HG03103 (cell line): ENCODE measurements at regions not wholly inside any gene's neighbourhood (a gene's known extent, or its start where the extent isn't known, plus 50 kb on each side); places are given as distances from the start of the nearest gene placed in this dataset.
A peak's percentile ranks its signal among the peaks of the same experiment; 100 is the strongest.

Experiments
- ATAC-seq: cut with Tn5 transposase; IDR thresholded peaks from one replicate; pipeline ENCODE4 v1.9.1; 2021; ENCODE audit warnings: low read depth; ENCODE audit not compliant: unreplicated experiment

DNA sequence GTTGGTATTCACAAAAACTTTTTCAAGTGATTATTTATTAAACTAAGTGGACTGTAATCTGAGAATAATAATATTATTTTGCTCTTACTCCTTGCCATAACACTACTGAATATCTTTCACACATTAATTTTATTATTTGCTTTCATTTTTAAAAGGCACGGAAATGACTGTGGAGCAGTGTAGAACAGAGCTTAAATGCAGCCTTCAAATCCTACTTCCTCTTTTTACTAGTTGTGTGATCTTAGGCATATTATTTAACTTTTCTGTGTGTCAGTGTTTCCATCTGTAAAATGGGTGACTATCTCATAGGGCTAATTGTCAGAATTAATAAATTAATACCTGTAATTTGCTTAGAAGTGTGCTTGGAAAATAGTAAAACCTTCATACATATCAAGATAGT, 55.5 kb upstream of the SLC8A1 start:
- ATAC-seq = peak; percentile 88

DNA sequence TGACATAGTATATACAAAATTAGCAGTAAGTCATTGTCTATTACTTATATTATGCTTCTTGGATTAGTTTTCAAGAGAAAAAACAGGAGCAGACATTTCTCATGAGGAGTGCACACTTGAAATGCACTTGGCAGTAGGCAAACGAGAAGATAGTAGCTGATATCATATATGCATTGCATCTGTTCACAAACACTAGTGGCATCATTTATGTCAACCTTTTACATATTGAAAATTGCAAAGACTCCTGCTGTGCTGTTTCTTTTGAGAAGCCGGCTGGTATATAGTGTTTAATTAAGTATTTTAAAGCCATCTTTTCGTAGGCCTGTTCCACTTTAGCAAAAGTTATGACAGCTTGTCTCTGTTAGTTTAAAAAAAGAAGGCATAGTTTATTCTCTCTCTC, 58.4 kb upstream of the SLC8A1 start:
- ATAC-seq = no peak

DNA sequence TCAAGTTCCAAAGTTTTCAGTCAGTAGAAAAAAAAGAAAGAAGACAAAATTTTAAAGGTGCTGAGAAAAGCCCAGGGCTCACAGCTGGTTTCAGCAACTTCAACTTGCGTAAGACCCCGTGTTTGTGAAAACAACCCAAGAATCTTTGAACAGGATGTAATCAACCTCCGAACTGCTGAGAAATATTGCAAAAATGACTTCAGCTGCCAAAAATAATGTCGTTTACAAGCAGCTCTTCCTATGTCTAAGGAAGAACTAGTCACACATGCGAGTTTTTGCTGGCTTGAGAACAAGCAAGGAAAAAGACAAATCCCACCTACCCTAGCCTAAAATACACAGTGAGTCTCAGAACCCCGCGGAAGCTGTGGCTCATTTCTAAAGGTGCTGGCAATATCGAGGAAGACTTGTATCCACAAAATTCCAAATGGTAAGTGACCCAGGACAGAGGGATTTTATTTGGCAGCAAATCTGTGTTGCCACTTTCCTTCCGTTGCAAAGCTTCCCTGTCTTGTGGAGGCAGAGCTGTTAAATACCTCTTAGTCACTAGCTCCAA, 59.8 kb upstream of the SLC8A1 start:
- ATAC-seq = no peak

DNA sequence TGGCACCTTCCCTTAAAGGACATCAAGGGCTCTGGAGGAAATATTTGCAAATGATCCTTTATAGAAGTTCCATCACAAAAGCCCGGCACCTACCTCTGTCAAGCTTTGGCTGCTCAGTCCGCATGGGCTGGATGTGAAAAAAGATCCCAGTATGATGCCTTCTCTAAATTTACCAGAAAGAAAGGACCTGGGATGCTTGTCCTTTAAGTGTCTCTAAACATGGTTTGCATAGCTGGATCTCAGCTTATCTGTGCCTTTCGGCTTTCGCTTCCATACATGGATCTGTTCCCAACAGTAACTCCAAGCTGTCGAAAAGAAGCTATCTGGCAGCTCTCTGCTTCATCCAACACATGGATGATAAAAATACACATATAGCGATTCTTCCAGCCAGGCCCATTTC, 60.4 kb upstream of the SLC8A1 start:
- no peak for ATAC-seq

DNA sequence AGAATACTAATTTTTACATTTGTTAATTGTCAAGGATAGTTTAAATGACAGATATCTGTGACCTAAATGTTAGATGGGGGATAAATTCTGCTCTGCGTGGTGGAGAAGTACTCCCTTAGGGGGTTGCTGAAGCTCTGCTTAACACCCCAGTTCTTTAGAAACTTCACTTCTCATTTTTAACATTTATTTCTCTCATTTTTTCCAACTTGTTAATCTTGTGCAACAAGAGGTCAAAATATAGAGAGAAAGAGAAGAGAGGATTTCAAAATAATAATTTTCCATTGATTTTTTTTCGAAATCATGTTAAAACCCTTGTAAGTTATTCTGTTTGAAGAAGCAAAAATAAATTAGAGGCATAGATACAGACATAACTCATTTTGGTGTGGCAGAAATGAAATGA, 61.3 kb upstream of the SLC8A1 start:
- no peak for ATAC-seq

DNA sequence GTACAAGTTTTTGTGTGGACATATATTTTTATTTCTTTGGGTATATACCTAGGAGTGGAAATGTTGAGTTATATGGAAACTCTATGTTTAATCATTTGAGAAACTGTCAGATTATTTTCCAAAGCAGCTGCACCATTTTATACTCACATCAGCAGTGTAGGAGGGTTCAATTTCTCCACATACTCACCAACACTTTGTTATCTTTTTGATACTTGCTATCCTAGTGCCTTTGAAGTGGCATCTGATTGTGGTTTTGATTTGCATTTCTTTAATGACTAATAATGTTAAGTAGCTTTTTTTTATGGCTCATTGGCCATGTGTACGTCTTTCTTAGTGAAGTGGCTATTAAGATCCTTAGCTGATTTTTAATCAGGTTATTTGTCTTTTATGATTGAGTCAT, 64.7 kb upstream of the SLC8A1 start:
- no peak for ATAC-seq

DNA sequence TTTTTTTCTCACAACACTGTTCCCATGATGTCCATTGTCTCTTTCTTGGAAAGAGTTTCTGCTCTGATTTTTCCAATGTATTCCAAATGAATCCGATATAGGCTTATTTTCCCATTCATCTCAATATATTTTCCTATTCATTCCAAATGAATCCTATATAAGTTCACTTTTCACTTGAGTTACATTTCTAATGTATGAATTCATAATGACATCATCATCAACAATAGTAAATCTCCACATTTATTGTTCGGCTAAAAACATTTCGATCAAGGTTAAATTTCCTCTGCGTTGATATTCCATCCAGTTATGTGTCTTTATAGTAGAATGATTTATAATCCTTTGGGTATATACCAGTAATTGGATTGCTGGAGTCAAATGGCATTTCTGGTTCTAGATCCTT, 76.7 kb upstream of the SLC8A1 start:
- ATAC-seq = no peak

DNA sequence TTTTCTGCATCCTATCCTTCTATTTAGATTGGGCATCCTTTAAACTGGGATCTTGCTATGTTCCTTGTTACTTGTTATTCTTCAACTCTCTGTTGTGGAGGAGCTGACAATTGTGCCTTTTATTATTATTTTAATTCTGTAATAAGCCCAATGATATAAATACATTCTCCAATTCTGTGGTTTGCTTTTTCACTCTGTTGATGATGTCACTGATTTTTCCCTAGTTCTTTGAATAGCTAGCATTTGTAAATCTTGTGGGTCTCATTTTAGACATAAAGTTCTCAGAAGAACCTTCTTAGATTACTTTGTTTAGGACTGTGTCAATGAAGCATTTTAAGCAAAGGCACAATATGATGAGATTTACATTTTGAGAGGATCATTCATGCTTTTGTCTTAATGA, 79.5 kb upstream of the SLC8A1 start:
- ATAC-seq = no peak

DNA sequence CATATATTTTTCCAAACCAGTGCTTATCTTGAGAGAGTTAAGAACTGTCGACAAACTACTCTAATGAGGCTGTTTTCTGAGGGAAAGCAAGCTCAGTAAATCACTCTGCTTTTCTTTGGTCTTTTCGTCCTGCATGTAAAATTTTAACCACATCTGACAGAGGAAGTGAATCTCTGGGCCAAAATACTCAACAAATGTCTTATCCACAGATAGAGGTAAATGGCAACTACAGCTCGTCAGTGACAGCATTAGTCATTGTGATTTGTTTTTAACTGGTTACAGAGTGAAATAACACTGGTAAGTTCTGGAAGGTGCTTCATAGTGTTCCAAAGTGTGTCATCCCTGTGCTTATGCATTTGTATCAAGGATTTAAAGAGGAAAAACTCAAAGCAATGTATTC, 82.6 kb upstream of the SLC8A1 start:
- no peak for ATAC-seq

DNA sequence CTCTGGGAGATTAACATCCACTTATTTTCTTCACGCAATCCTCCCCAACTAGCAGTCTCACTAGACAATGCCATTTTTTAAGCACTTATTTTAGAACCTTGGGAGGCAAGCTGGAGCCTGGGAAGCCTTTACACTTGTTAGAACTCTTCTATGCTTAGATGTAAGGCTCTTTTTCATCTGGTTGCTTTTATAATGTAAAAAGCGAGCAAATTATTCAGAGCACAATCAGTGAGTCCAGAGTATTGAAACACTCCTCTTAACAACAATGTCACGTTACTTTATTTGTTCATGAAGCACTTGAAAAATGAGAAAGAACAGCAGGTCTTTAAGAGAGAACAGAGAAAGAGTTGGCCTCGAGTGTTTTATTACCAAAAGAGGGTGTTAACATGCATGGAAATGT, 84.1 kb upstream of the SLC8A1 start:
- no peak for ATAC-seq

DNA sequence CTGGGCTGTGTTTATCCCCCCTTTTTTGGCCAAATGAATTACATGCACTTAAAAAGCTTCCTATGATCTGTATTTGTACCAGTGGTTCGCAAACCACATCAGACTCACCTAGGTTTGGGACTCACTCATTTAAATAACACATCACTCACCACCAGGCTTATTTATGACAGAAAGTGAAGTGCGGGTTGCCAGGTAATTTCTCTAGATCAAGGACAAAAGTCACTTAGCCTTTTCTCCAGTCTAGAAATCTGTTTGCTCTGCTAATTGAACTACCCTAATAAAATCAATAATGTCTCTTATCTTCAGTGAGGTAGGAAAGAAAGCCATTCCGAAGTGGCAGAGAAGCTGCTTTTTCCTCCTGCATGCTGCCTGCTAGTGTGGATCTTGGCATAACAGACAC, 88.1 kb upstream of the SLC8A1 start:
- ATAC-seq = no peak

DNA sequence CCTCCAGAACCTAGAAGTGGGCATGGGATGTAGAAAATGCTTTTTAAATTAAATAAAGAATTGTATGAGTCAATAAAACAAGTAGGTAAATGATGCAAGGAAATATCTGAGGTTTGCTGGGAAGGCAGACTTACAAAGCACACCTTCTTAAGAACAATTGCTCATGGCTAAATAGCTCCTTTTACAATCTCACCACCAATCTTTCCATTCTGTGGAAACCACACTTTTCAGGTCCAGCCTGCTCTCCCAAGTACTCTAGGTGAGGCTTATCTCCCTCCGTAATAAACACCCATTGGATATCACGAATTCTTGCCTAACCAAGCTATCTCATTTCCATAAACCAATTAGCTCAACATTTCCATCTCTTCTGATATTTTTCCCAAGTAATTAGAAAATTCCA, 91.5 kb upstream of the SLC8A1 start:
- no peak for ATAC-seq

DNA sequence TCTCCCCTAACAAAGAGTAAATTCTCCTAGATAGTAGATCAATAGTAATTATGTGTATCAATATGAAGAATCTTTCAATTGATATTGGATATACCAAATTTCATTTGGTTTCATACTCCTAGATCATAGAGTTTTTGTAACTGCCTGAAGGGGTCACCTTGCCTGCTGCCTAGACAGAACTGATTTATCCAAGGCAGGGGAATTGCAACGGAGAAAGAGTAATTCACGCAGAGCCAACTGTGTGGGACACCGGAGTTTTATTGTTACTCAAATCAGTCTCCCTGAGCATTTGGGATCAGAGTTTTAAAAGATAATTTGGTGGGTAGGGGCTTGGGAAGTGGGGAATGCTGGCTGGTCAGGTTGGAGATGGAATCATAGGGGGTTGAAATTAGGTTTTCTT, 92.2 kb upstream of the SLC8A1 start:
- no peak for ATAC-seq

DNA sequence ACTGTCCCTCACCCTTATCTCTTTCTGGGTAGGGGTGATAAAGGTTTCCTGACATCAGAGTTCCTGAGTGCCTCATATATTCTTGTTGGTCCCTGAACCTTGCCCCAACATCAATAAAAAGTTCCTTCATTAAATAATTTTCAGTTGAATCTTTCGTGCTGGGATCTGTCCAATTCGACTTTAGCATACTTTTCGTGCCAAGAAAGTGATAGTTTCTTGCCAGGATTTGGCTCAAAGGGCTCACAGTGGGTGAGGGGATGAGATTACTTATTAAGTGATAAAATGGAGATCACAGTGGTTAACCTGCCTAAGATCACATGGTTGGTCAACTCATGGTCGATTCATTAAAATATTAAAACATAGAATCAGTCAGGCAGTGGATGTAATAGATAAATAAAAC, 93.8 kb upstream of the SLC8A1 start:
- no peak for ATAC-seq

DNA sequence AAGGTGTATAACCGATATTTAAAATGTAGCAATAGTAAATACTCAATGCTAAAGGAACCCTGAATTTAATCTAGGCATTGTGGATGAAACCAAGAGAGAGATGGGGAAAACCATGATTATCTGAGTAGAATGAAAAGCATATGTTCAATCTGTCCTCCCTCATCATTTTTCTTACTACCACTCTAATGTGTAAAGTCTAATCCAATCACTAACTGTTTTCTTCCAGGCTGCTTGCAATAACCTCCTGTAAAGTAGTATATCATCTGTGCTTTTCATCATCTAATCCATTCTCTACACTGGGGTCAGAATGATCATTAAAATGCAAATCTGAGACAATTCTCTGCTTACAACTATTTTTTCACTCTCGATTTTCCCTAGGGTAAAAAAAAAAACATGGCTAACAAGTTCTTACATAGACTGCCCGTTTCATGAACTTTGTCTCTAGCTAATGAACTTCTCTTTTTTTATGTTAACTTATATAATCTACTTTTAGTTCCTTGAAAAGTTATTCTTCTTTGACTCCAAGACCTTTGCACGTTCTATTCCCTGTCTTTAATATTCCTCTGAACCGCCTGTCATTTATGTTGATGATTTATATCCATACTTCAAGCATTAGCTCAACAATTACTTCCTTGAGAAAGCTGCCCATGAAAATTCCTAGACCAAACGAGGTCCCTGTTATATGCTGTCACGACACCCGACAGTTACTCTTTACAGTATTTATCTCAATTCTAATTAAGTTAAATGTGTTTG, 94.7 kb upstream of the SLC8A1 start:
- ATAC-seq = no peak

DNA sequence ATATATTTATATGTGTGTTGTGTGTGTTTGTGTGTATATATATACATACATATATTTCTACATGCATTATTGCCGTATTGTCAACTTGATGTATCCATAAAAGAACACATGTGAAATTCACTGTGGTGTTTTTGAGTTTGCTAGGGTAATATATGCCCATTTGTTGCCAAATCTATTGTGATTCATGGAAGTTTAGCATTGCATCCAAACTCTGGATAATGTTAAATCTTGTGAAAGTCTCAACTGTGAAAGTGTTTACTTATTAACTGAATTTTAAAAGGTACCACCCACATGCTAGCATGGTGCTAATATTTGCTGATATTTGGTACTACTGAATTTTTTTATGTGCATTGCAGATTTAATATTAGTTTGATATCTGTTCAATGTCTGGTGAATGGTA, 96.6 kb upstream of the SLC8A1 start:
- no peak for ATAC-seq

DNA sequence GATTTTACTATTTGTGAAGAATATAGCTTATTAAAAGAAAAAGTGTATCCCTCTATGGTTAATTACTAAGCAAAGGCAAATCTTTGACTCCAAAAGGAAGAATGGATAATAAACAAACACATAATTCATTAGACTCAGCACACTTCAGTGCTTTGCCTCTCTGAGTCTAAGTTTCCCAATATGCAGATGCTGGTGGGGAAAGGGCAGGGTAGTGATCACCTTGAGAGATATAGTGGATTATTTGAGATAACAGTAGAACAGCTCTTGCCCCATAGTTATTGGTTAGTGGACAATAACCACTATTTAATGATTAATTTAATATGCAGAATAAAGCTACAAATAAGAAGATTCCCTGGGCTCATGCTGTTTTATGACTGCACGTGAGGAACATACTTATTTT, 98.2 kb upstream of the SLC8A1 start:
- ATAC-seq = no peak

DNA sequence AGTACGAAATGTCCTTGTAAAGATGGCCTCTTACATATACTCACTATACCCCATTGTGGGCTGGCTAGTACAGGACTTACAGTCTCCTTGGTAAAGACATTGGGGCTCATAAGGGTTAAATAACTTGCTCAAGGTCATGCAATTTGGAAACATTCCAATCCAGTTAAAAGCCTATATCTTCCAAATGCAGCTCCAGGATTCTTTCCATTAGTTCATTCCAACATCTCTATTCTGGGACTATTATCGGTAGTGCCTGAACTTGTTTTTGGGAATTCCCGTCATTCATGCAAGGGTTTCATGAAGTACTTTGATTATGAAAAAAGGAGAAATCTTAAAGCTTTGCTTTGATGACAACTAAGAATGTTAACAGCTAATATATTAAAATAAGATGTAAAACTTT, 99.2 kb upstream of the SLC8A1 start:
- ATAC-seq = no peak

DNA sequence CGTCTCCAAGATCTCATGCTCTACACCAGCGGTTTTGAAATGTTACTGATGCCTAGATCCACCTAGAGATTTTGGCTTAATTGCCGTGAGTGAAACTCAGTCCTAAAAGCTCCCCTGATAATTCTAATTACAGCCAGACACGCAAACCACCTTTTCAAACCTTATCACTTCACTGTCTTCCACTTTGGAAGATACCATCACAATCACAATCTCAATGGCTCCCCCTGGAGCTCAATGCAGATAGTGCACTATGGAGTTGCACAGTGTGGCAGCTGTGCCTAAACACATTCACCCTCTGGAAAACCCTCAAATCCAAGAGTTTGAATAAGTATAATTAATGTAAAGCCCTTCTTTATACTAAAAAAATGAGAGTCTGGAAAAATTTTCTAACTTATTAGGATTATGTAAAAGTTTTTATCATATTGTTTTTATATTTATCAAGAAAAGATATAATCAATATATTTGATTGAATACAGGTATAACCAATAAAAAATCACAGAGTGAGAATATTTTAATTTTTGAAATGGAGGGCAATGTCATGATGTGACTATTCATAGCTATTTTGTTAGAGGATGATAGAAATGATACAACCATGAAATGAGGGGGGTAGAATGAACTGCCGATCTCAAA, 102.9 kb upstream of the SLC8A1 start:
- ATAC-seq = peak; percentile 96

DNA sequence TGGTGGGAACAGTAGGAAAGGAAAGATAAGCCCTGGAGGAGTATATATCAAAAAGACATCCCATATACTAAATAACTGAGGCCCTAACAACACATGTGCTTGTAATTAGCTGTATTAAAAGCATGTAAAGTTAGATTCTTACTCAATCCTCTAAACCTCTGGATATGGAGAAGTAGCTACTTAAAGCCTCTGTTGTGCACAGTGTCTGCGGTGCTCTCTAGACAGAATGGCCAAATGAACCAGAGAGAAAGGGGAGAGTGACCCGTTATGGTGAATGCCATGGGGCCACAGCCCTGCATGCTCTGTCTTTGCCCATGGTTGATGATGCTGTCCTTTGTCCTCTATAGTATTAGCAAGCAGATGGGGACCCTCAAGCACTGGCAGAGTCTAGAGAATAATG, 104.4 kb upstream of the SLC8A1 start:
- ATAC-seq = no peak

DNA sequence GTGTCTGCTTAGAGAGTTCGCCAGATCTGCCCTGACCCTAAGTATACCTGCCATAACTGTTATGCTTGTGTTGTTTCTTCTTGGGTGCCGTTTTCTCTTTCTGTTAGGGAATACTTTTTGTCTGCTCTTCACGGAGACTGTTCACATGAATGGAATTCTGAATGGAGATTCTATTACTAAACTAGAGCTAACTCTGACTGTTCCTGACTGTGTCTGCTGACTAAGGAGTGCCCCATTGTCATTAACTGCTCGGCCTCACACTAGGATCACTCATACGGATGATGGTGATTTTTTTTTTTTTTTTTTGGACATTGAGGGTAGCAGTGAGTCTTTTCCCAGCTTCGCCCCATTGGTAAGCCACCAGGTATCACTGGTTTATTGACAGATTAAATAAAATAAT, 104.8 kb upstream of the SLC8A1 start:
- ATAC-seq = no peak

DNA sequence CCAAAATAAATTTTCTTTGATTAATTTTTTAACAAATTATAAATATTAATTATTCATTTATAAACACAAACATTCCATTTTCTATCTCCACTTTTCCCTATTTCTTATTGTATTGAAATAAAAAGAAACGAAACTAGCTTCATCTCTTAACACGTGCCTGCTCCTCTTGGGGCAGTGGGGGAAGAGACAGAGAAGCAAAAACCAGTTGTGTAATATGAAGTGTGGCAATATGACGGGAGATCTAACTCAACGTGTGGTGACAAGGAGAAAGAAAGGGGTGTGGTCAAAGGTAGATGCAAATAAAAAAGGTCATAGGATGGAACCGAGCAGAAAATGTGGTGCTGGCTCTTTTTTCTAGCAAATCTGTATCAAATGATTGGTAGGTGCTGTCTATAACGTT, 106.9 kb upstream of the SLC8A1 start:
- no peak for ATAC-seq
